Dendritic cell treated with granulocyte-macrophage colony-stimulating factor and Interleukin-4, amounts not matched to agents 40 ng/mL and 50 ng/mL, for 4 days (primary cell): ENCODE measurements at regions not wholly inside any gene's neighbourhood (a gene's known extent, or its start where the extent isn't known, plus 50 kb on each side); places are given as distances from the start of the nearest gene placed in this dataset.

ENCODE experiments used
- H3K27ac Mint-ChIP-seq: one replicate; pipeline ENCODE4 v1.8.0; 2022; ENCODE audit warnings: mild to moderate bottlenecking, mixed read lengths
- H3K27me3 Mint-ChIP-seq: one replicate; pipeline ENCODE4 v1.8.0; 2022; ENCODE audit warnings: mild to moderate bottlenecking, mixed read lengths
- H3K36me3 Mint-ChIP-seq: one replicate; pipeline ENCODE4 v1.8.0; 2022; ENCODE audit warnings: low read depth, mixed read lengths
- H3K4me1 Mint-ChIP-seq: one replicate; pipeline ENCODE4 v1.8.0; 2022; ENCODE audit warnings: low read depth, mixed read lengths
- H3K4me3 Mint-ChIP-seq: one replicate; pipeline ENCODE4 v1.8.0; 2022; ENCODE audit warnings: mild to moderate bottlenecking, moderate library complexity, mixed read lengths
- H3K9me3 Mint-ChIP-seq: one replicate; pipeline ENCODE4 v1.8.0; 2022; ENCODE audit warnings: mixed read lengths
- intact Hi-C: fragments of 100-400 bp; cut with micrococcal nuclease; formaldehyde crosslinking; loops from one replicate; pipeline ENCODE4 v1.15.0; 2022

DNA sequence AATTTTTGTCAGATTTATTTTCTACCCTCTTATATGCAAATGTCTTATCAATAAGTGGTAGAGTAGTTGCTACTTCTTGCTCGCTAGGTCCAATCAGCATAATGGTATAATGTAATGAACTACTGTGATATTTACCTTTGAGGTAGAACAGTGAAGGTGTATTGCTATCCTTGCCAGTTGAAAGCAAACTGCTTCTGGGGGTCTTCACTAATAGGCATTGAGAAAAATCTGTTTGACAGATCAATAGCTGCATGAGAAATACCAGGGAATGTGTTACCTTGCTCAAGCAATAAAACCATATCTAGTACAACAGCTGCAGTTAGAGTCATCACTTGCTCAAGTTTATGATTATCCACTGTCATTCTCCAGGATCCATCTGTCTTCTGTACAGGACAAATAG is 50.1 kb upstream of the EFEMP1 start:
- Mint-ChIP-seq H3K4me3 (no peak overlapping the region), H3K9me3 (no peaks in the 10 kb centered on the region), H3K4me1 (no peaks in the 10 kb centered on the region), H3K27me3 (peaks cover 6% of the 10 kb centered on the region), H3K27ac (no peak overlapping the region), H3K36me3 (no peaks in the 10 kb centered on the region)
- intact Hi-C loops: no loop called here

- no peak overlapping the region for H3K27ac Mint-ChIP-seq
- H3K27me3 Mint-ChIP-seq: peaks cover 6% of the 10 kb centered on the region
- intact Hi-C loops: no loop called here
- H3K4me1 Mint-ChIP-seq: no peaks in the 10 kb centered on the region
- no peaks in the 10 kb centered on the region for H3K36me3 Mint-ChIP-seq
- no peak overlapping the region for H3K4me3 Mint-ChIP-seq
- H3K9me3 Mint-ChIP-seq: no peaks in the 10 kb centered on the region
These were observed 53.1 kb upstream of the EFEMP1 start for GRCh38 chr2:55976681-55977080.

GRCh38 chr2:55985406-55985805 is 61.8 kb upstream of the EFEMP1 start:
- no peak overlapping the region for H3K27ac Mint-ChIP-seq
- H3K4me1 Mint-ChIP-seq: peaks cover 18% of the 10 kb centered on the region
- intact Hi-C loops: no loop called here
- no peaks in the 10 kb centered on the region for H3K9me3 Mint-ChIP-seq
- no peak overlapping the region for H3K4me3 Mint-ChIP-seq
- H3K36me3 Mint-ChIP-seq: no peaks in the 10 kb centered on the region
- peaks cover 12% of the 10 kb centered on the region for H3K27me3 Mint-ChIP-seq

- intact Hi-C loops: no loop called here
- Mint-ChIP-seq H3K9me3 (no peaks in the 10 kb centered on the region), H3K27me3 (peaks cover 12% of the 10 kb centered on the region), H3K27ac (no peak overlapping the region), H3K4me3 (no peak overlapping the region), H3K4me1 (peaks cover 18% of the 10 kb centered on the region), H3K36me3 (no peaks in the 10 kb centered on the region)
These were observed 62.4 kb upstream of the EFEMP1 start for GRCh38 chr2:55986001-55986400.

- H3K27ac Mint-ChIP-seq: no peak overlapping the region
- intact Hi-C loops: no loop called here
- no peaks in the 10 kb centered on the region for H3K9me3 Mint-ChIP-seq
- H3K4me1 Mint-ChIP-seq: peaks cover 18% of the 10 kb centered on the region
- no peak overlapping the region for H3K4me3 Mint-ChIP-seq
- peaks cover 18% of the 10 kb centered on the region for H3K27me3 Mint-ChIP-seq
- no peaks in the 10 kb centered on the region for H3K36me3 Mint-ChIP-seq
These were observed 63.3 kb upstream of the EFEMP1 start for GRCh38 chr2:55986700-55987440.

- H3K4me1 Mint-ChIP-seq: peaks cover 18% of the 10 kb centered on the region
- no peaks in the 10 kb centered on the region for H3K9me3 Mint-ChIP-seq
- H3K36me3 Mint-ChIP-seq: no peaks in the 10 kb centered on the region
- intact Hi-C loops: no loop called here
- peaks cover 19% of the 10 kb centered on the region for H3K27me3 Mint-ChIP-seq
- no peak overlapping the region for H3K27ac Mint-ChIP-seq
- no peak overlapping the region for H3K4me3 Mint-ChIP-seq
These were observed 65.8 kb upstream of the EFEMP1 start for GRCh38 chr2:55989405-55989804.

DNA sequence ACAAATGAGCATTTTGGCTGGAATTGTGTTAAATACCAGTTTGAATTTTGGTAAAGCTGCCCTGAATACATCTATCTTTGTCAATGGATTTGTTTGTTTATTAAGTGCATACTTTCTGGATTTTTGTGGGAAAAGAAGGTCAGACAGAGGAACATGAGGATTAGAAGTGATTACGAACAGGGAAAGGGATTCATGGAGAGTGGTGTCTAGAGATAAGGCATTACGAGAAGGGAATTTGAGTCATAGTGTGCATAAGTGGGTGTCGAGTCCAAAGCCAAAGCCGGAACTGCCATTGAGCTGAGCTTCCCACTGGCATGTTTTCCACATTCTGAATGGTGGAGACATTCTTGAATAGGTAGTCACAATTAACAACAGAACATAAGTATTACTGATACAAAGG is 68.9 kb upstream of the EFEMP1 start:
- H3K4me3 Mint-ChIP-seq: no peak overlapping the region
- intact Hi-C loops: no loop called here
- H3K36me3 Mint-ChIP-seq: no peaks in the 10 kb centered on the region
- H3K27ac Mint-ChIP-seq: no peak overlapping the region
- peaks cover 16% of the 10 kb centered on the region for H3K27me3 Mint-ChIP-seq
- H3K4me1 Mint-ChIP-seq: no peaks in the 10 kb centered on the region
- H3K9me3 Mint-ChIP-seq: no peaks in the 10 kb centered on the region

DNA sequence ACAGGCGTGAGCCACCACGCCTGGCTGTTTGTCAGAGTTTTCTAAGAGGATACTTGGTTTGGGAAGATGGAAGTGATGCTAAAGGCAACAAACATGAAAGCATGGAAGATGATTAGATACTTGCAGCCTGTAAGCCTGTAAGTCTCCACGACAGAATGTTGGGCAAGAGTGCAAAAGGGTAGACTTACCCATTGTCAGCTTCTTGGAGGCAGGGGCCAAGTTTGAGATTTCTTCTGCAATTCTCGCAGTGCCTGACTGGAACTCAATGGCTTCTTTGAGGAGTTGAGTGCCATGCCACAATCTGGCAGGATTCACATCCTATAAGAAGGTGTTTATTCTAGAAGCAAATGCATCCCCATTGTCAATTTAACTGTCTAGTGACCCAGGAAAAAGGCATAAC is 70.1 kb upstream of the EFEMP1 start:
- Mint-ChIP-seq H3K36me3 (no peaks in the 10 kb centered on the region), H3K27me3 (peaks cover 13% of the 10 kb centered on the region), H3K4me3 (no peak overlapping the region), H3K9me3 (no peaks in the 10 kb centered on the region), H3K27ac (no peak overlapping the region), H3K4me1 (no peaks in the 10 kb centered on the region)
- intact Hi-C loops: no loop called here

DNA sequence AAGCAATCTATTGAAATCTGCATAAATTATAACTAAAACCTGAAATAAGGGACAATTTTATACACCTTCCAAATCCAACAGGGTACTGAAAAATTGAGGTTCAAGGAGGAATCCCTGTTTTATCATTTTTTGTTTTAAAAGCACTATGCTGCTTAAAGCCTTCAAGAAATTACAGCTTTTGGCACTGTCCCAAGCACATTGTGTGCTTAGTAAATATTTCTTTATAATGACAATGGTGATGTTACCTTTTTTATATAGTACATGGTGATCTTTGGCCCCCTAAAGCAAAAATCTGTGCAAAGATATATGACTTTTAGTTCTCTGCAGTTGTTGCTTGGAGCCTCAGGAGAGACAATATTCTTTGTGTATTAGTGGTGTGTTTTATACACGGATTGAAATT is 71.6 kb upstream of the EFEMP1 start:
- Mint-ChIP-seq H3K4me1 (no peaks in the 10 kb centered on the region), H3K9me3 (no peaks in the 10 kb centered on the region), H3K36me3 (no peaks in the 10 kb centered on the region), H3K27me3 (peaks cover 10% of the 10 kb centered on the region), H3K27ac (no peak overlapping the region), H3K4me3 (no peak overlapping the region)
- intact Hi-C loops: no loop called here

GRCh38 chr2:55995902-55996301 is 72.3 kb upstream of the EFEMP1 start:
- Mint-ChIP-seq H3K36me3 (no peaks in the 10 kb centered on the region), H3K27me3 (peaks cover 10% of the 10 kb centered on the region), H3K4me1 (no peaks in the 10 kb centered on the region), H3K27ac (no peak overlapping the region), H3K4me3 (no peak overlapping the region), H3K9me3 (no peaks in the 10 kb centered on the region)
- intact Hi-C loops: no loop called here

GRCh38 chr2:55999231-55999630 is 75.6 kb upstream of the EFEMP1 start:
- no peak overlapping the region for H3K4me3 Mint-ChIP-seq
- no peaks in the 10 kb centered on the region for H3K36me3 Mint-ChIP-seq
- H3K4me1 Mint-ChIP-seq: no peaks in the 10 kb centered on the region

GRCh38 chr2:55999790-56000189 is 76.2 kb upstream of the EFEMP1 start:
- Mint-ChIP-seq H3K9me3 (no peaks in the 10 kb centered on the region), H3K4me1 (no peaks in the 10 kb centered on the region), H3K27ac (no peak overlapping the region), H3K36me3 (no peaks in the 10 kb centered on the region), H3K4me3 (no peak overlapping the region), H3K27me3 (no peaks in the 10 kb centered on the region)
- intact Hi-C loops: no loop called here

More at GRCh38 chr2:55999231-55999630, 75.6 kb upstream of the EFEMP1 start:
- H3K9me3 Mint-ChIP-seq: no peaks in the 10 kb centered on the region
- intact Hi-C loops: no loop called here
- no peak overlapping the region for H3K27ac Mint-ChIP-seq
- H3K27me3 Mint-ChIP-seq: no peaks in the 10 kb centered on the region

- H3K4me3 Mint-ChIP-seq: no peak overlapping the region
- H3K4me1 Mint-ChIP-seq: no peaks in the 10 kb centered on the region
- no peaks in the 10 kb centered on the region for H3K9me3 Mint-ChIP-seq
- no peaks in the 10 kb centered on the region for H3K36me3 Mint-ChIP-seq
- intact Hi-C loops: no loop called here
- H3K27me3 Mint-ChIP-seq: no peaks in the 10 kb centered on the region
- no peak overlapping the region for H3K27ac Mint-ChIP-seq
These were observed 78.4 kb upstream of the EFEMP1 start for GRCh38 chr2:56001947-56002346.

DNA sequence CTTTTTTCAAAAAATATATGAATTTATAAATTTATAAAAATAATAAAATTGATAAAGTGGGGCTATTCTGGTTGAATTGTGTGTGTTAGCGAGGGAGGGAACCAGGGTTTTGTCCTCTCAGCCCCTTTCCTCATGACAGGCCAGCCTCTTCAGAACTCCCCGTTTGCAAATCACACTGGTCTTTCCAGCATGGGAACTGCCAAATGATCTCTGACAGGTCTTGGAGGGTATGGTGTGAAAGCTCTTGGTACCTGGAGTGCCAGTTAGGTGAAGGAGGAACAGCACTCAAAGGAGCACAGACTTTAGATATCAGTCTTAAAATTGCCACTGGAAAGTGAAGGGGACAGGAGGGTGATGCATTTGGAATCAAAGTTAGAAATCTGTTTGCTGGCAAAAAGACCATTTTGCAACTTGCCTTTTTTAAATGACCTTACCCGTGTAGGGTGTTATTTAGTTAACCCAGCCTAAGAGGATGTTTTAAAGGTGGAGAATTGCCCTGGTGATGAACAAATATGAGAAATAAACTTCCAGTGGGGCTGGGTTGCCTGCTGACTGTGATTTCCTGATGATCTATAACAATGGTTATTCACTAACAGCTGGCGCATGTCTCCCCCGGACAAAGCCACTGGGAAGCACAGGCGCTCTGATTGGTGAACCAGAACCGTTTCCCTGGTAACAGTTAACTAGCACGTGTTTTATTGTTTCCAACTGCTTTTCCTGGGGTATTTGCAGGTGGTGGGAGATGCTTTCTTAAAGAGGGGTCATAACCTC is 85.3 kb upstream of the EFEMP1 start:
- no peak overlapping the region for H3K27ac Mint-ChIP-seq
- H3K27me3 Mint-ChIP-seq: no peaks in the 10 kb centered on the region
- no peaks in the 10 kb centered on the region for H3K36me3 Mint-ChIP-seq
- no peaks in the 10 kb centered on the region for H3K4me1 Mint-ChIP-seq
- intact Hi-C loops: loop anchor here (1.0 kb wide), 1 partner anchor 291 kb away; no protein-coding TSS in a partner anchor
- no peaks in the 10 kb centered on the region for H3K9me3 Mint-ChIP-seq
- no peak overlapping the region for H3K4me3 Mint-ChIP-seq
